ENCODE measurements at regions not wholly inside any gene's neighbourhood (a gene's known extent, or its start where the extent isn't known, plus 50 kb on each side); places are given as distances from the start of the nearest gene placed in this dataset.

DNA sequence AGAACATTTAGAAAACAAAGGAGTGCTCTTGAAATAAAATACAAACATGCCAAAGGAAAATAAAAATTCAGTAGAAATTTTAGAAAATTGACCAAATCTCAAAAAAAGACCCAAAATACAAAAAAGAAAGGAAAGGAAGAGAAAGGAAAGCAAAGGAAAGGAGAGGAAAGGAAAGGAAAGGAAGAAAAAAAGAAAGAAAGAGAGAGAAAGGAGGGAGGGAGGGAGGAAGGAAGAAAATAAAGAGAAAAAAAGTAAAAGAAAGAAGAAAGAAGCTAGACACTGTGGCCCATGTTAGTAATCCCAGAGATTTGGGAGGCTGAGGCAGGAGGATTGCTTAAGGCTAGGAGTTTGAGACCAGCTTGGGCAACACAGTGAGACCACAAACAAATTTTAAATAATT, 500.1 kb upstream of the VRK2 start:
- no peak for ATAC-seq
- Mint-ChIP-seq H3K4me1 (peaks cover 0 to 12% (median 6%) of the 10 kb centered on the region in 7 donors), H3K9me3 (peaks cover 0 to 22% (median 7%) of the 10 kb centered on the region in 11 donors), H3K27me3 (peaks cover 0 to 23% (median 6%) of the 10 kb centered on the region in 5 donors), H3K4me3 (no peak overlapping the region), H3K36me3 (no peaks in the 10 kb centered on the region), H3K27ac (peak overlapping the region in 1 of 9 donors; percentile 1)
- Histone ChIP-seq H3K4me3 (ENCODE audit: low read length) (no peak overlapping the region), H3K9me3 (ENCODE audit: control insufficient read depth in 2 of 3, low read length in 3 of 3) (no peaks in the 10 kb centered on the region), H3K27me3 (ENCODE audit: control insufficient read depth in 2 of 2, insufficient read depth in 2 of 2, low read length in 2 of 2) (no peaks in the 10 kb centered on the region), H3K27ac (ENCODE audit: low read depth, low read length) (no peak overlapping the region), H3K36me3 (ENCODE audit: control insufficient read depth in 2 of 3, insufficient read depth in 3 of 3, low read length in 3 of 3) (no peaks in the 10 kb centered on the region), H3K4me1 (ENCODE audit: control insufficient read depth in 2 of 2, insufficient read depth in 2 of 2, low read length in 2 of 2) (no peaks in the 10 kb centered on the region)
- no peak for DNase-seq
- POLR2A ChIA-PET, result no interaction called here
- CTCF ChIA-PET, result no interaction called here
- intact Hi-C loops (cut with micrococcal nuclease), result no loop called here

DNA sequence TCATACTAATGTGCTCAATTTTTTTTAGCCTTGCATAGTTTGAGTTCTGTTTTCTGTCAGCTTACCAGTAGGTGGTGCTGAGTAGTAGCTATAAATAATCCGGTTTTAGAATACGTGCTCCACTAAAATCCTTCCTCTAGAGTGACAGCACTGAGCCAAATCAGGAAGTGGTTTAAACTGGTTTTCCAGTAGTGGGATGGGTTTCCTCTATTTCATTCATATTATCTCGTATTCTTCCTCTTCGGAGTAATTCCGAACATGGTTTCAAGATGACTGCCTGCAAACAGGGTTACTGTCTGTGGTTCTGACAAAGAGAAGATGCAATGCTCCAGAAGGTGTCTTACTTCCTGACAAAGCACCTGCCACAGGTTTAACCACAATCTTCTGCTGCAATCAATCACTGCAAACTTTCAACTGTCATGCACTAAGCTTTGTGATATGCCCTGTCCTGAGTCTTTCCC, 496.9 kb upstream of the VRK2 start:
- ChIA-PET CTCF (no interaction called here), POLR2A (no interaction called here)
- peaks cover 0 to 14% (median 6%) of the 10 kb centered on the region in 5 donors for H3K27me3 Mint-ChIP-seq
- DNase-seq (peak in 3 of 9 donors; percentile 2 to 6 (median 5)), ATAC-seq (peak; percentile 42)
- peaks cover 0 to 12% (median 6%) of the 10 kb centered on the region in 7 donors for H3K4me1 Mint-ChIP-seq
- no peak overlapping the region for H3K4me3 ChIP-seq (ENCODE audit: low read length)
- H3K36me3 Mint-ChIP-seq, result no peaks in the 10 kb centered on the region
- H3K27me3 ChIP-seq (ENCODE audit: control insufficient read depth in 2 of 2, insufficient read depth in 2 of 2, low read length in 2 of 2), result no peaks in the 10 kb centered on the region
- H3K4me3 Mint-ChIP-seq, result peak overlapping the region in 6 of 10 donors; percentile 5 to 61 (median 38)
- H3K9me3 ChIP-seq (ENCODE audit: control insufficient read depth in 2 of 3, low read length in 3 of 3), result no peaks in the 10 kb centered on the region
- peaks cover 2 to 24% (median 5%) of the 10 kb centered on the region in 11 donors for H3K9me3 Mint-ChIP-seq
- peak overlapping the region in 1 of 9 donors; percentile 8 for H3K27ac Mint-ChIP-seq
- no peaks in the 10 kb centered on the region for H3K4me1 ChIP-seq (ENCODE audit: control insufficient read depth in 2 of 2, insufficient read depth in 2 of 2, low read length in 2 of 2)
- intact Hi-C loops (cut with micrococcal nuclease), result no loop called here
- H3K27ac ChIP-seq (ENCODE audit: low read depth, low read length), result no peak overlapping the region
- no peaks in the 10 kb centered on the region for H3K36me3 ChIP-seq (ENCODE audit: control insufficient read depth in 2 of 3, insufficient read depth in 3 of 3, low read length in 3 of 3)

DNA sequence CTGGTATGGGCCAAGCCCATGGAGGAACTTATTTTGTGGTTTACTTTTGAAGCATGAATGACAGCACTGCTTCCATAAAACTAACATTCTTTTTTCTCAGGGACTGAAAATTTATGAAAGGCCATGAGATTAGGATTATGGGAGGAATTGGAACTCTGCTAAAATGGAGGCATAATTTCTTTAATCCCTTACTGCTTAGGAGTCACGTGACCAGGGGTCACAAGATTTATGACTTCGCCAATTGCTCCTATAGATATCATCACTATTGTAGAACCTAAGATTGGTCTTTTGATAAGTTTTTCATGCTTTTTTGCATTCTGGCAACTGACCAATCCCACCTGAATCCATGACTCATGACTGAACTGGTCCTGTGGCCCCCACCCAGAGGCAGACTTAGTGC, 495.7 kb upstream of the VRK2 start:
- H3K4me1 ChIP-seq (ENCODE audit: control insufficient read depth in 2 of 2, insufficient read depth in 2 of 2, low read length in 2 of 2), result no peaks in the 10 kb centered on the region
- DNase-seq, result no peak
- no peaks in the 10 kb centered on the region for H3K36me3 ChIP-seq (ENCODE audit: control insufficient read depth in 2 of 3, insufficient read depth in 3 of 3, low read length in 3 of 3)
- no peak overlapping the region for H3K27ac Mint-ChIP-seq
- H3K4me3 ChIP-seq (ENCODE audit: low read length), result no peak overlapping the region
- H3K4me1 Mint-ChIP-seq, result peaks cover 0 to 12% (median 6%) of the 10 kb centered on the region in 7 donors
- no peak for ATAC-seq
- H3K27me3 Mint-ChIP-seq, result peaks cover 0 to 4% (median 0%) of the 10 kb centered on the region in 5 donors
- POLR2A ChIA-PET, result no interaction called here
- no peak overlapping the region for H3K27ac ChIP-seq (ENCODE audit: low read depth, low read length)
- H3K9me3 ChIP-seq (ENCODE audit: control insufficient read depth in 2 of 3, low read length in 3 of 3), result peaks cover 0 to 4% (median 0%) of the 10 kb centered on the region in 3 experiments
- no peak overlapping the region for H3K4me3 Mint-ChIP-seq
- CTCF ChIA-PET, result no interaction called here
- intact Hi-C loops (cut with micrococcal nuclease), result no loop called here
- peaks cover 2 to 29% (median 13%) of the 10 kb centered on the region in 11 donors for H3K9me3 Mint-ChIP-seq
- no peaks in the 10 kb centered on the region for H3K27me3 ChIP-seq (ENCODE audit: control insufficient read depth in 2 of 2, insufficient read depth in 2 of 2, low read length in 2 of 2)
- peaks cover 0 to 5% (median 0%) of the 10 kb centered on the region in 5 donors for H3K36me3 Mint-ChIP-seq

DNA sequence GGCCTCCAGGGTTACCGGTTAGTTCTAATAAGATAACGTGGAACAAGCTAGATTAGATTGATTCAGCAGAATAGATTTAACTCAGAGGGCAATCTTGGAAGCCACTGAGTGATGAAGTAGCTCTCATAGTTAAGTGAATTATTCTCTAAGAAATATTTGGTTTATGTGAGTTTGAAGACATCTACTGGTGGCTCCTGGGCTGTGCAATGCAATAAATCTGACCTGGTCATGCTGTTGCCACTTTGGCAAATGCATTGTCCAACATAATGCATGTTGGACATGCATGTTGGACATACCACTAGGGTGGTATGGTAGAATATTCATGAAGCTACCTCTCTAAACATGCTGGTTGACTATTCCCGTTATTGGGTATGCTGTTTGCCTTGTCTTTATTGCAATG, 493.7 kb upstream of the VRK2 start:
- intact Hi-C loops (cut with micrococcal nuclease), result no loop called here
- ATAC-seq, result no peak

DNA sequence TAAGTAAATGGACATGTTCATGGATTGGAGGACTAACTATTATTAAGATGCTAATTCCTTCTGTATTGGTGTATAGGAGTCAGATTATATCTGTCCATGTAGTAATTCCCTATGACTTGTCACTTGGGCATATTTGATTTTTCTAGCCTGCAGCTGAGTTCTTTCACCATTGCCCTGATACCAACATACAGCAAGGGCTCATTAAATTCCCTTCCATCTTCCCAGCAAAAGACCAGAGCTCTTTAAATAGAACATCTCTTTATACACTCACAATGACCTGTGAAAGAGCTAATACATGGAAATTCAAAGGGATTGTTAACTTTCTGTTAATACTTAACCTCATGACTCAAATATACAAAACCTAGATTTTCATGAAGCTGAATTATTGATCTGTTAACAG, 492.3 kb upstream of the VRK2 start:
- no peak overlapping the region for H3K4me3 Mint-ChIP-seq
- peaks cover 0 to 11% (median 6%) of the 10 kb centered on the region in 7 donors for H3K4me1 Mint-ChIP-seq
- H3K9me3 Mint-ChIP-seq, result peaks cover 2 to 32% (median 7%) of the 10 kb centered on the region in 11 donors
- no peak for ATAC-seq
- Histone ChIP-seq H3K27ac (ENCODE audit: low read depth, low read length) (no peak overlapping the region), H3K27me3 (ENCODE audit: control insufficient read depth in 2 of 2, insufficient read depth in 2 of 2, low read length in 2 of 2) (no peaks in the 10 kb centered on the region), H3K4me3 (ENCODE audit: low read length) (no peak overlapping the region), H3K4me1 (ENCODE audit: control insufficient read depth in 2 of 2, insufficient read depth in 2 of 2, low read length in 2 of 2) (no peaks in the 10 kb centered on the region), H3K36me3 (ENCODE audit: control insufficient read depth in 2 of 3, insufficient read depth in 3 of 3, low read length in 3 of 3) (no peaks in the 10 kb centered on the region), H3K9me3 (ENCODE audit: control insufficient read depth in 2 of 3, low read length in 3 of 3) (peaks cover 0 to 4% (median 0%) of the 10 kb centered on the region in 3 experiments)
- POLR2A ChIA-PET, result no interaction called here
- no peaks in the 10 kb centered on the region for H3K27me3 Mint-ChIP-seq
- DNase-seq, result no peak
- no peak overlapping the region for H3K27ac Mint-ChIP-seq
- peaks cover 0 to 5% (median 0%) of the 10 kb centered on the region in 5 donors for H3K36me3 Mint-ChIP-seq
- intact Hi-C loops (cut with micrococcal nuclease), result no loop called here
- CTCF ChIA-PET, result no interaction called here

More for the DNA sequence above, 493.7 kb upstream of the VRK2 start:
- peaks cover 0 to 4% (median 0%) of the 10 kb centered on the region in 3 experiments for H3K9me3 ChIP-seq (ENCODE audit: control insufficient read depth in 2 of 3, low read length in 3 of 3)
- no peak overlapping the region for H3K4me3 ChIP-seq (ENCODE audit: low read length)
- no peaks in the 10 kb centered on the region for H3K36me3 ChIP-seq (ENCODE audit: control insufficient read depth in 2 of 3, insufficient read depth in 3 of 3, low read length in 3 of 3)
- CTCF ChIA-PET, result no interaction called here
- POLR2A ChIA-PET, result no interaction called here
- H3K36me3 Mint-ChIP-seq, result peaks cover 0 to 5% (median 0%) of the 10 kb centered on the region in 5 donors
- peaks cover 0 to 12% (median 6%) of the 10 kb centered on the region in 7 donors for H3K4me1 Mint-ChIP-seq
- H3K27me3 ChIP-seq (ENCODE audit: control insufficient read depth in 2 of 2, insufficient read depth in 2 of 2, low read length in 2 of 2), result no peaks in the 10 kb centered on the region
- H3K27ac Mint-ChIP-seq, result no peak overlapping the region
- no peak overlapping the region for H3K4me3 Mint-ChIP-seq
- H3K4me1 ChIP-seq (ENCODE audit: control insufficient read depth in 2 of 2, insufficient read depth in 2 of 2, low read length in 2 of 2), result no peaks in the 10 kb centered on the region
- peaks cover 2 to 27% (median 7%) of the 10 kb centered on the region in 11 donors for H3K9me3 Mint-ChIP-seq
- no peak for DNase-seq
- no peak overlapping the region for H3K27ac ChIP-seq (ENCODE audit: low read depth, low read length)
- no peaks in the 10 kb centered on the region for H3K27me3 Mint-ChIP-seq

DNA sequence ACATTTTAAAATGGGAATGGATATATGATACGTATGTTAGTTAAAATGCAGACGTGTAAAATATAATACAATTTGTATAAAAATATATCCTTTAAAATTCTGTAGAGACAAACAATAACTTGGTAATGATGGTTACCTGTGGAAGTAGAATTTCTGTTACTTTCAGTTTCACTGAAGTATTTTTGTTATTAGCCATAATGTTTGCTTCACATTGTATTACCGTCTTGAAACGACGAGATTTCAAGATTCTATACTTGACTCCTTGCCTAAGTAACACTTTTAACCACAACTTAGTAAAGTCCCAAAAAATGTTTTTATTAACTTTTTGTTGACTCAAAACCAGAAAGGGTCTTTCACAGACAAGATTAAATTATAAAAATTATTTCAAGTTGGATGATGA, 488.3 kb upstream of the VRK2 start:
- H3K36me3 ChIP-seq (ENCODE audit: control insufficient read depth in 2 of 3, insufficient read depth in 3 of 3, low read length in 3 of 3), result no peaks in the 10 kb centered on the region
- H3K9me3 ChIP-seq (ENCODE audit: control insufficient read depth in 2 of 3, low read length in 3 of 3), result peaks cover 0 to 4% (median 0%) of the 10 kb centered on the region in 3 experiments
- ChIA-PET POLR2A (no interaction called here), CTCF (no interaction called here)
- Mint-ChIP-seq H3K27me3 (no peaks in the 10 kb centered on the region), H3K36me3 (peaks cover 0 to 5% (median 0%) of the 10 kb centered on the region in 5 donors), H3K27ac (no peak overlapping the region), H3K4me3 (no peak overlapping the region), H3K4me1 (no peaks in the 10 kb centered on the region), H3K9me3 (peaks cover 0 to 30% (median 6%) of the 10 kb centered on the region in 11 donors)
- intact Hi-C loops (cut with micrococcal nuclease), result no loop called here
- H3K4me1 ChIP-seq (ENCODE audit: control insufficient read depth in 2 of 2, insufficient read depth in 2 of 2, low read length in 2 of 2), result no peaks in the 10 kb centered on the region
- ATAC-seq (no peak), DNase-seq (no peak)
- no peaks in the 10 kb centered on the region for H3K27me3 ChIP-seq (ENCODE audit: control insufficient read depth in 2 of 2, insufficient read depth in 2 of 2, low read length in 2 of 2)
- no peak overlapping the region for H3K27ac ChIP-seq (ENCODE audit: low read depth, low read length)
- no peak overlapping the region for H3K4me3 ChIP-seq (ENCODE audit: low read length)

DNA sequence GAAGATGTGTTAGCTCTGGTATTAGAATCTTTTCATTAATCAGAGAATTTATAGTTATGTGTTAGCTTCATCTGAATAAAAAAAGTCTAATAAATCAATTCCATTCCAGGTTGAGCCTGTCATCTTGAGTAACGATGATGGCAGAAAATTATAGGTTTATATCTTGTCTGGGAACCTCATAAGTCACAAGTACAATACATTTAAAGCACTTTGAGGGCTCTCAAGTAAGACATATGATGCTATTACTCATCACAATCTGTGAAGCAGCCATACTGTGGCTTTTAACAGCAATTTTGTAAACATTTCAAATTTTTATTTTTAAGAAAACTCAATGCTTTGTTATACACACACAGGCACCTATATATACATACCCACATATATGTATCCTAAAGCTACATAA, 484.1 kb upstream of the VRK2 start:
- Mint-ChIP-seq H3K27me3 (no peaks in the 10 kb centered on the region), H3K36me3 (no peaks in the 10 kb centered on the region), H3K27ac (no peak overlapping the region), H3K4me3 (no peak overlapping the region), H3K4me1 (no peaks in the 10 kb centered on the region), H3K9me3 (peaks cover 0 to 28% (median 5%) of the 10 kb centered on the region in 11 donors)
- Histone ChIP-seq H3K9me3 (ENCODE audit: control insufficient read depth in 2 of 3, low read length in 3 of 3) (peaks cover 0 to 3% (median 0%) of the 10 kb centered on the region in 3 experiments), H3K36me3 (ENCODE audit: control insufficient read depth in 2 of 3, insufficient read depth in 3 of 3, low read length in 3 of 3) (no peaks in the 10 kb centered on the region), H3K4me1 (ENCODE audit: control insufficient read depth in 2 of 2, insufficient read depth in 2 of 2, low read length in 2 of 2) (no peaks in the 10 kb centered on the region), H3K27ac (ENCODE audit: low read depth, low read length) (no peak overlapping the region), H3K4me3 (ENCODE audit: low read length) (no peak overlapping the region), H3K27me3 (ENCODE audit: control insufficient read depth in 2 of 2, insufficient read depth in 2 of 2, low read length in 2 of 2) (no peaks in the 10 kb centered on the region)
- DNase-seq, result no peak
- intact Hi-C loops (cut with micrococcal nuclease), result no loop called here
- ChIA-PET POLR2A (no interaction called here), CTCF (no interaction called here)
- ATAC-seq, result no peak

Measured in naive thymus-derived CD4-positive, alpha-beta T cell (primary cell).